Upper lobe of left lung (tissue), 6 donors: ENCODE measurements at regions not wholly inside any gene's neighbourhood (a gene's known extent, or its start where the extent isn't known, plus 50 kb on each side); places are given as distances from the start of the nearest gene placed in this dataset.

Source experiments
- ATAC-seq, 2 donors: fragments of 200-7000 bp; cut with Tn5 transposase; one replicate each; pipeline ENCODE4 v1.9.1; 2022; ENCODE audit warnings: mild to moderate bottlenecking in 2 of 2, moderate library complexity in 2 of 2; ENCODE audit not compliant: low FRiP score in 2 of 2
- DNase-seq, 2 donors: peaks; one replicate each; pipeline ENCODE4 v3.0.0-alpha.2; 2019 to 2020
- H3K27ac ChIP-seq, 4 donors: fragments of 200-600 bp; sonication (generic); one replicate each; pipeline ENCODE4 v1.5.1; 2016 to 2019
- H3K27me3 ChIP-seq, 4 donors: fragments of 200-600 bp; sonication (generic); one replicate each; pipeline ENCODE4 v1.5.1; 2017 to 2019
- H3K36me3 ChIP-seq, 4 donors: fragments of 200-600 bp; sonication (generic); one replicate each; pipeline ENCODE4 v1.5.1; 2016 to 2019
- H3K4me1 ChIP-seq, 4 donors: fragments of 200-600 bp; sonication (generic); one replicate each; pipeline ENCODE4 v1.5.1; 2018 to 2019
- H3K4me3 ChIP-seq, 4 donors: fragments of 200-600 bp; sonication (generic); one replicate each; pipeline ENCODE4 v1.5.1; 2017 to 2019; ENCODE audit warnings: mild to moderate bottlenecking in 2 of 4, moderate library complexity in 1 of 4
- H3K9me3 ChIP-seq, 4 donors: fragments of 200-600 bp; sonication (generic); one replicate each; pipeline ENCODE4 v1.5.1; 2018 to 2019
- EP300 ChIP-seq, 4 donors: sonication (generic); formaldehyde crosslinking; IDR thresholded peaks; one replicate each; pipeline ENCODE4 v1.5.1; 2017; ENCODE audit warnings: antibody characterized with exemption in 4 of 4, control low read depth in 2 of 4
- POLR2A ChIP-seq, 4 donors: fragments of 450-650 bp; IDR thresholded peaks; one replicate each; pipeline ENCODE4 v1.5.1; 2016 to 2017; ENCODE audit warnings: antibody characterized with exemption in 4 of 4, mild to moderate bottlenecking in 2 of 4
- POLR2AphosphoS5 ChIP-seq, 2 donors: sonication (generic); formaldehyde crosslinking; IDR thresholded peaks; one replicate each; pipeline ENCODE4 v1.5.1; 2017; ENCODE audit warnings: antibody characterized with exemption in 2 of 2
- WGBS, 2 donors: methylation state at CpG; one replicate each; pipeline ENCODE4 v1.1.5; 2017 to 2018; 5-methylcytosine and 5-hydroxymethylcytosine counted together
- TF ChIP-seq, protein P1 (sequence below), 6 experiments: fragments of 450-650 bp in 4 of 6; fragments of 200-600 bp in 2 of 6; sonication (generic) in 2 of 6; IDR thresholded peaks; one replicate each; pipeline ENCODE4 v1.5.1; 2016 to 2019; ENCODE audit warnings: antibody characterized with exemption in 6 of 6
- donor health status: DM: no; HTN: no; CAD: no; lungs with moderate emphysema.
- donor health status: DM: no; HTN: yes; CAD: no; lungs with severe emphysema.

GRCh38 chr4:1524761-1525160 lies 118.5 kb upstream of the NKX1-1 start:
- ATAC-seq, result no peak
- TF ChIP-seq, protein P1, sequence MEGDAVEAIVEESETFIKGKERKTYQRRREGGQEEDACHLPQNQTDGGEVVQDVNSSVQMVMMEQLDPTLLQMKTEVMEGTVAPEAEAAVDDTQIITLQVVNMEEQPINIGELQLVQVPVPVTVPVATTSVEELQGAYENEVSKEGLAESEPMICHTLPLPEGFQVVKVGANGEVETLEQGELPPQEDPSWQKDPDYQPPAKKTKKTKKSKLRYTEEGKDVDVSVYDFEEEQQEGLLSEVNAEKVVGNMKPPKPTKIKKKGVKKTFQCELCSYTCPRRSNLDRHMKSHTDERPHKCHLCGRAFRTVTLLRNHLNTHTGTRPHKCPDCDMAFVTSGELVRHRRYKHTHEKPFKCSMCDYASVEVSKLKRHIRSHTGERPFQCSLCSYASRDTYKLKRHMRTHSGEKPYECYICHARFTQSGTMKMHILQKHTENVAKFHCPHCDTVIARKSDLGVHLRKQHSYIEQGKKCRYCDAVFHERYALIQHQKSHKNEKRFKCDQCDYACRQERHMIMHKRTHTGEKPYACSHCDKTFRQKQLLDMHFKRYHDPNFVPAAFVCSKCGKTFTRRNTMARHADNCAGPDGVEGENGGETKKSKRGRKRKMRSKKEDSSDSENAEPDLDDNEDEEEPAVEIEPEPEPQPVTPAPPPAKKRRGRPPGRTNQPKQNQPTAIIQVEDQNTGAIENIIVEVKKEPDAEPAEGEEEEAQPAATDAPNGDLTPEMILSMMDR (IDR thresholded peaks at IDR 0.05), result no peak
- TF ChIP-seq EP300 (IDR thresholded peaks at IDR 0.05) (no peak), POLR2AphosphoS5 (IDR thresholded peaks at IDR 0.05) (no peak), POLR2A (IDR thresholded peaks at IDR 0.05) (no peak)
- Histone ChIP-seq H3K27ac (no peak overlapping the region), H3K9me3 (no peaks in the 10 kb centered on the region), H3K27me3 (no peaks in the 10 kb centered on the region), H3K4me1 (peaks cover 0 to 16% (median 5%) of the 10 kb centered on the region in 4 donors), H3K4me3 (no peak overlapping the region), H3K36me3 (no peaks in the 10 kb centered on the region)
- peak in 1 of 2 donors; percentile 1 for DNase-seq
- 78 to 95% methylated on average over 2 to 6 of the region's 6 CpGs for WGBS, 2 donors

GRCh38 chr4:1523907-1524636 lies 117.8 kb upstream of the NKX1-1 start:
- WGBS, 2 donors, result 75 to 76% methylated on average over 24 of the region's 24 CpGs

GRCh38 chr4:1523506-1523905 lies 117.3 kb upstream of the NKX1-1 start:
- ATAC-seq, result no peak
- 56 to 62% methylated on average over 4 of the region's 4 CpGs for whole genome bisulfite sequencing, 2 donors

More at GRCh38 chr4:1523907-1524636, 117.8 kb upstream of the NKX1-1 start:
- no peak for TF ChIP-seq EP300 (IDR thresholded peaks at IDR 0.05)
- TF ChIP-seq, protein P1 (IDR thresholded peaks at IDR 0.05), result no peak
- no peak for TF ChIP-seq POLR2A (IDR thresholded peaks at IDR 0.05)
- no peak for TF ChIP-seq POLR2AphosphoS5 (IDR thresholded peaks at IDR 0.05)
- ATAC-seq (peak in 1 of 2 donors; percentile 71), DNase-seq (peak in 1 of 2 donors; percentile 89)
- H3K9me3 ChIP-seq, result no peaks in the 10 kb centered on the region
- H3K27ac ChIP-seq, result no peak overlapping the region
- no peaks in the 10 kb centered on the region for H3K36me3 ChIP-seq
- H3K4me3 ChIP-seq, result no peak overlapping the region
- peaks cover 0 to 17% (median 5%) of the 10 kb centered on the region in 4 donors for H3K4me1 ChIP-seq
- H3K27me3 ChIP-seq, result no peaks in the 10 kb centered on the region

DNA sequence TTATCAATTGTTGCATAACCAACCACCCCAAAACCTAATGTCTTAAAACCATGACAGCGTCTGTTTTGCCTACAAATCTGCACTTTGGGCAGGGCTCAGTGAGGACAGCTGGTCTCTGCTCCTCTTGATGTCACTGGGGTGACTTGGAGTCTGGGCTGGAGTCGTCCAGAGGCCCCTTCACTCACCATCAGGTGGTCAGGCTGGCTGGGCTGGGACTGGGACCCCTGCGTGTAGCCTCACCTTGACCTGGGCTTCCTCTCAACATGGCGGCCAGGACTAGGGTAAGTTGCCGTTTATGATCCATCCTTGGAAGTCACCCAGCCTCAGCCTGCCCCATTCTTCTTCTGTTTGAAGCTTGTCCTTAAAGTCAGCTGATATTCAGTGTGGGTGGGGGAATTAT lies 116.8 kb upstream of the NKX1-1 start:
- H3K4me3 ChIP-seq, result no peak overlapping the region
- H3K4me1 ChIP-seq, result peaks cover 0 to 17% (median 5%) of the 10 kb centered on the region in 4 donors
- TF ChIP-seq POLR2AphosphoS5 (IDR thresholded peaks at IDR 0.05), result no peak
- TF ChIP-seq, protein P1 (IDR thresholded peaks at IDR 0.05), result no peak
- no peak for TF ChIP-seq EP300 (IDR thresholded peaks at IDR 0.05)
- TF ChIP-seq POLR2A (IDR thresholded peaks at IDR 0.05), result no peak
- no peaks in the 10 kb centered on the region for H3K36me3 ChIP-seq
- no peaks in the 10 kb centered on the region for H3K9me3 ChIP-seq
- WGBS, 2 donors, result 77 to 86% methylated on average over 3 to 5 of the region's 5 CpGs
- H3K27ac ChIP-seq, result no peak overlapping the region
- DNase-seq (peak in 1 of 2 donors; percentile 7), ATAC-seq (peak in 1 of 2 donors; percentile 5)
- H3K27me3 ChIP-seq, result no peaks in the 10 kb centered on the region

More at GRCh38 chr4:1523506-1523905, 117.3 kb upstream of the NKX1-1 start:
- Histone ChIP-seq H3K27me3 (no peaks in the 10 kb centered on the region), H3K9me3 (no peaks in the 10 kb centered on the region), H3K4me3 (no peak overlapping the region), H3K27ac (no peak overlapping the region), H3K4me1 (peaks cover 0 to 17% (median 5%) of the 10 kb centered on the region in 4 donors), H3K36me3 (no peaks in the 10 kb centered on the region)
- peak in 1 of 2 donors; percentile 20 for DNase-seq
- TF ChIP-seq EP300 (IDR thresholded peaks at IDR 0.05), result no peak
- TF ChIP-seq, protein P1 (IDR thresholded peaks at IDR 0.05), result no peak
- no peak for TF ChIP-seq POLR2A (IDR thresholded peaks at IDR 0.05)
- no peak for TF ChIP-seq POLR2AphosphoS5 (IDR thresholded peaks at IDR 0.05)
